CD4-positive, alpha-beta T cell treated with Interleukin-17A for 1 hour (primary cell): ENCODE measurements at regions not wholly inside any gene's neighbourhood (a gene's known extent, or its start where the extent isn't known, plus 50 kb on each side); places are given as distances from the start of the nearest gene placed in this dataset.
"Not testable (repeated sequence)": the region's sequence is repeated elsewhere in the genome, so short reads cannot be mapped to it uniquely, and the experiment has no call there.

Experiments
- DNase-seq: peaks from one replicate; pipeline ENCODE4 v3.0.0-alpha.2; 2020

- no peak for DNase-seq
Measured at GRCh38 chr1:188117436-188117835, 1288.7 kb downstream of the PLA2G4A start.

- no peak for DNase-seq
Measured at GRCh38 chr1:188122646-188123045, 1293.9 kb downstream of the PLA2G4A start.

GRCh38 chr1:188127507-188127906 lies 1298.8 kb downstream of the PLA2G4A start:
- DNase-seq, result no peak

- DNase-seq, result no peak
Measured at GRCh38 chr1:188128761-188129160, 1300.0 kb downstream of the PLA2G4A start.

- DNase-seq, result no peak
Measured at GRCh38 chr1:188129856-188130838, 1301.4 kb downstream of the PLA2G4A start.

- DNase-seq, result no peak
Measured at GRCh38 chr1:188137221-188137620, 1308.5 kb downstream of the PLA2G4A start.

GRCh38 chr1:188140958-188141357 lies 1312.2 kb downstream of the PLA2G4A start:
- DNase-seq, result no peak

- no peak for DNase-seq
Measured at GRCh38 chr1:188154196-188154595, 1325.4 kb downstream of the PLA2G4A start.

GRCh38 chr1:188154761-188155160 lies 1326.0 kb downstream of the PLA2G4A start:
- no peak for DNase-seq

DNA sequence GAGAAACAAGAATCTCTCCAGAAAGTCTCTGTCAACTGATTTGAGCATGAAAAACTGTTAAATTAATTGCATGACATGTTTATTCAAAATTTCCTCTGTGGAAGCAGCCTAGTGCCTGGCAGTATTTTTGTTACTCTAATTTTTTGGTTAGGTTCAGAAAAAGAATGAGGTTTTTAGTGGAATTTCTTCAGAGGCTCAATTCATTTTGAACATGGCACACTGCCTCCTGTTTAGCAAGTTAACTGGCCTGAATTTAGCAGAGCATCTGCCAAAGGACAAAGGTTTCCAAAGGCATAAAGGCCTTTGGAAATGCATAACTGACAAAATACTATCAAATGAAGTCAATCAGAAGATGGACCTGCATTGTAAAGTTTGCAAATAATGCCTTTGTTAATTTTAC lies 1326.5 kb downstream of the PLA2G4A start:
- no peak for DNase-seq

DNA sequence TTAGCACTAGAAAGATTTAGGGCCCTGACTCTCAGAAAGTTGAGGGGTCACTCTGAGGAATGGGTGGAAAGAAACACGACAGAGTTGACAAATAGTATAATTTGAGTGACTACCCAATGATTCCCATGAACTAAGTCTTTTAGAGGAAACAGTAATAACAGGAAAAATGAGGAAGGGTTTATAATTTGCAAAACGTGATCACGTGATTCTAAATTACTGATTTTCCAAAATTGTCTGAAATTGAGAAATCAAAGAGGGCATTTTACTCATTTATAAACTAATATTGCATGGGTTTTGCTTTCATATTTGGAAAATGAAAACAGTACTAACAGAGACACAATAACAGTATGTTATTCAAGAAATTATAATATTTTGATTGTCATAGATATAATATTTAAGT lies 1335.7 kb downstream of the PLA2G4A start:
- DNase-seq, result no peak

DNA sequence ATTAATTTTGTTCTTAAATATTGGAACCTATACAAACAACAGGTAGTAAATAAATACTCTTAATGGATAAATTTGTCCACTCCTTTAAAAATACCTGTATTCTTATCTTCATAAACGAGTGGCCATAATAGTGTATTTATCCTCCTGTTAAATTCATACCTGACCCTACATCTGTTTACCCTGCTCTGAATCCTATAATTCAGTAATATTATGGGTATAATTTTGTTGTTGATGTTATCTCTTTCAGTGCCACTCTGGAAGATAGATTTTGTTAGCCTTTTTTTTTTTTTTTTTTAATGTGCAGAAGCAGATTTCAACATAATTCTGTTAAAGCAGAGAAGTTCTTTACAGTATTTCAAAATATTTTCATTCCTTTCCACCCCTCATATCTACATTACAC lies 1337.9 kb downstream of the PLA2G4A start:
- no peak for DNase-seq

DNA sequence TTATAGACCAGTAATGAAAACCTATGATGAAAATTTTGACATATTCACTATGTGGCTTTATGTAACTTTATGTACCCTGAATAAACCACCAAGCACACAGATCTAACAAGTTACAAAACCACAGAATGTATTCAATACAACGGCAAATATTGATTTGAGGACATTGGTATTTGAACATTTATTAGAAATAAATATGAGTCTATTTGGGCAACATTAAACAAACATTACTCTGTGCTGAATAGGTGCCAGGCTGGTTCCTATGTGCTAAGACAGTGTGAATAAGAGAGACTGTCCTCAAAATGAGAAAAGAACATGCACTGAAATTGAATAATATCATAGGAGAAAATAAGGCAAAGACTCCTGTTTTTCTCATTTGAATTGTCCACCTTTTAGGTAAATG lies 1341.2 kb downstream of the PLA2G4A start:
- DNase-seq, result no peak

GRCh38 chr1:188170411-188170810 lies 1341.7 kb downstream of the PLA2G4A start:
- DNase-seq, result no peak

- no peak for DNase-seq
Measured at GRCh38 chr1:188170935-188171334, 1342.2 kb downstream of the PLA2G4A start.

DNA sequence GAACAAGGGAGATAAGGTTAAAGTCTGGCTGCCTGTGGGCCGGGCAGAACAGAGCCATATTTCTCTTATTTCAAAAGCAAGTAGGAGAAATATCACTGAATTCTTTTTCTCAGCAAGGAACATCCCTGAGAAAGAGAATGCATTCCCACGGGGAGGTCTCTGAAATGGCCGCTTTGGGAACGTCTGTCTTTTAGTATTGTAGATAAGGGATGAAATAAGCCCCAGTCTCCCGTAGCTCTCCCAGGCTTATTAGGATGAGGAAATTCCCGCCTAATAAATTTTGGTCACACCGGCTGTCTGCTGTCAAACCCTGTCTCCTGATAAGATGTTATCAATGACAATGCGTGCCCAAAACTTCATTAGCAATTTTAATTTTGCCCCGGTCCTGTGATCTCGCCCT lies 1353.3 kb downstream of the PLA2G4A start:
- not testable (repeated sequence) for DNase-seq

GRCh38 chr1:188188317-188188716 lies 1359.6 kb downstream of the PLA2G4A start:
- DNase-seq, result no peak

DNA sequence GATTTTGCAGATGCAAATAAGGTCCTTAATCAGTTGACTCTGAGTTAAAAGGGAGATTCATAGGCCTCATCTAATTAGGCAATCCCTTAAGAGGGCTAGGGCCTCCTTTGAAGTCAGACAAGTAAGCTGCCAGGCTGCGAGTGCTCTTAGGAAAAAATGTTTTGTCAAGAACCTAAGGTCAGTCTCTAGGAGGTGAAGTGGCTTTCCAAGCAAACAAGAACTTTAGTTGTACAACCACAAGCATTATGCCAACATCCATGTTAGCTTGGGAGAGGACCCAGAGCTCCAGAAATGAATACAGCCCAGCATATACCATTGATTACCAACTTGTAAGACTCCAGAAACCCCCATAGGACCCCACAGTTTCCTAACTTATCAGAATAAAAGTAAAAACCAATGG lies 1366.2 kb downstream of the PLA2G4A start:
- no peak for DNase-seq

DNA sequence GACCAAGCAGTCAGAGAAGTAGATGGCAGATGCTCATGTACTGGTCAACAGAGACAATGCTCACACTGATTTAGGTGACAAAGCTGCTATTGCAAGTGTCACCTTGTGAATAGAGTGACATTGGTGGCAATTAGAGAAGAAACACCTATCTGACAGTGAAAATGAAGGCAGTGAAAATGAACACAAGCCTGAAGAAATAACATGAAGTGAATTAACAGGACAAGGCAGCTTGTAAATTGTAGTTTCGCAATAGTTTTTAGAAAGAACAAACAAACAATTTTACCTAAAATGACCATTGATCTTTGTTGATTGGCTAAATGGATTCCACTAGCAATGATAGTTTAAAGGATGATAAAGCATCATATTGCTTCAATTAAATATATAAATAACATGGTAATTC lies 1389.5 kb downstream of the PLA2G4A start:
- no peak for DNase-seq

- no peak for DNase-seq
Measured at GRCh38 chr1:188220051-188220450, 1391.3 kb downstream of the PLA2G4A start.

GRCh38 chr1:188224263-188224662 lies 1395.5 kb downstream of the PLA2G4A start:
- DNase-seq, result no peak

GRCh38 chr1:188225975-188226374 lies 1397.2 kb downstream of the PLA2G4A start:
- no peak for DNase-seq

DNA sequence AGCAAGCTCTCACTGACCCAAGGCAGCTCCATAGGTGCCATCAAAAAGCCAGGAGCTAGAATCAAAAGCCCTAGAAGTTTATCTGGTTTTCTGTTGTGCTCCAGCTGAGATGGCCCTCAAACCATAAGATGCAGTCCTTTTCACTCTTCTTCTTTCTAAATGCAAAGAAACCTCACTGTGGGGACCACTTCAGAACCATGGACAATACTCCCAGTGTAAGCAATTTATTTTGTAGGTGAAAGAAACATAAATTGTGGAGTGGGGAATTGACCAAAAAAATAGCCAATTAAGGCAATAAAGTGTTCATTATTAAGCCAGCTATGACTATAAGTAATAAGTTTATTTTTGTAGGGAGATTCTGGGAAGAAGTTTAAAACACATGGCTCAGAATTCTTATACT lies 1399.9 kb downstream of the PLA2G4A start:
- no peak for DNase-seq

- DNase-seq, result no peak
Measured at GRCh38 chr1:188237573-188238348, 1409.0 kb downstream of the PLA2G4A start.
